Left kidney (tissue), 1 donor: ENCODE measurements at regions not wholly inside any gene's neighbourhood (a gene's known extent, or its start where the extent isn't known, plus 50 kb on each side); places are given as distances from the start of the nearest gene placed in this dataset.

Source experiments
- DNase-seq: peaks from one replicate; pipeline ENCODE4 v3.0.0-alpha.2; 2013

DNA sequence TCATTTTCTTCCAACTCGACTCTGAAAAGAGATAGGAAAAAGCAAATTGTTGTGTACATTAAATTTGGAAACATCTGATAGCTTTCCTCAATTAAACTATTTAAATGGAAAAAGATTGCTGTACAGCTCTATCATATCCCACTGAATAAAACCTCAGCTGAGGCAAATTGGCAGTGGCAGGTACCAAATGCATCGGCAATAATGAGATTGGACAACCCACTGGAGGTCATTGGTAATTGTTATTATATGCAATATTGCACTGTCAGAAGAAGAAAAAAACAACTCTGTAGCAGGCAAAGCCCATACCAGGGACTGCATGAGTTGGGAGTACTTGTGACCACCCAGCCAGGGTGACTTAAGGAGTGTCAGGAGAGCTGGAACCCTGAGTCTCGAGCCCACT is 291.6 kb upstream of the SKOR2 start:
- no peak for DNase-seq

DNA sequence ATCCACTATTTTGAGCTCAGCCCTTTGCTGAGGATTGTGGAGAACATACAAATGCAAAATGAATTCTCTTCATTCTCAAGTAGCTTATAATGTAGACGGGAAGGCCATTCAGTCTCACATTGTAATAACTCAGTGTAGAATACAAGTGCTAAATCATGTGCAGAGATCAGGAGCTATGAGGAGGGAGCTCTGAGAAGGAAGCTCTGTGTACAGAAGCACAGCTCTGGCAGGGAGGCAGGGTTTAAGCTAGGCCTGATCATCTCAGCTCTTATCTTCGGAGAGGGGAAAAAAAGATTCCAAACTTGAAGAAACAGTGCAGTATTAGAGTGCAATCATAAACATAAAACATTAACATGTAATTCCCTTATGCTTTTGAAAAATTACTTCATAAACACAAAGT is 291.1 kb upstream of the SKOR2 start:
- no peak for DNase-seq

GRCh38 chr18:47531717-47532116 is 280.3 kb upstream of the SKOR2 start:
- DNase-seq = peak; percentile 35

GRCh38 chr18:47530695-47531094 is 279.2 kb upstream of the SKOR2 start:
- DNase-seq = no peak

GRCh38 chr18:47528343-47528742 is 276.9 kb upstream of the SKOR2 start:
- no peak for DNase-seq

DNA sequence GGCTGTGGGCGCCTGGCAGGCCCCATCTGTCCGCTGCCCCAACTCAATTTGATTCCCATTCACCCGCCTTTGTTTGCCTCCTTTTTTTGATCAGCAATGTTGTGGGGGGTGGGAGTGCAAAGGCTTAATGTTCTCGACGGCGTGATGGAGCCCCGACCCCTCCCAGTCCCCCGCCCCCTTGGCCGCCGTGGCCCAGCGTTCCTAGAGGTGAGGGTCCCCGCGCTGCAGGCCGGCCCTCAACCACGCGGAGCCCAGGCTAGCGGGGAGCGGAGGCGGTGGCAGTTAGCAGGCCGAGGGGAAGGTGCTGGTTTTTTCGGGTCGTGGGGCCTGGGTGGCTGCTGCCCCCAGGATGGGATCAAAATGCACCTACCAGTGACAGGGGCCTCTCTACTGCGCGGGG is 274.7 kb upstream of the SKOR2 start:
- DNase-seq = no peak

GRCh38 chr18:47522359-47522758 is 270.9 kb upstream of the SKOR2 start:
- no peak for DNase-seq

DNA sequence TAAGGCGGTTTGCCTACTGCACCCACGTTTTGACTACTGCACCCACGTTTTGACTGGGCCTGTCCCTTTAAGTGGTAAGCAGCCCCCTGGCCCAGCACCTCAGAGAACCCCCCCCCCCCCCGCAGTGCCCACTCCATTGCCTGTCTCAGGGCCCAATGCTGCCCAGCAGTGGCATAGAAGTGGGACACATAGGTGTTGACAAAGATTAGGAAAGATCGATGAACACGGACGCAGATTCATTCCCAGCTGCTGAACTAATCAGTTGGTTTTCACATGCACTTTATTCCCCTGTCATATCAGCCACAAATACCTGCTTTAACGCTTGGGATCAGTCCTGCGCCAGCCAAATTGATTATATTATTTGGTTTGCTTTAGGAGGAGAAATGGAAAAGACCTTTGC is 268.8 kb upstream of the SKOR2 start:
- no peak for DNase-seq

GRCh38 chr18:47519706-47520105 is 268.2 kb upstream of the SKOR2 start:
- DNase-seq = no peak

DNA sequence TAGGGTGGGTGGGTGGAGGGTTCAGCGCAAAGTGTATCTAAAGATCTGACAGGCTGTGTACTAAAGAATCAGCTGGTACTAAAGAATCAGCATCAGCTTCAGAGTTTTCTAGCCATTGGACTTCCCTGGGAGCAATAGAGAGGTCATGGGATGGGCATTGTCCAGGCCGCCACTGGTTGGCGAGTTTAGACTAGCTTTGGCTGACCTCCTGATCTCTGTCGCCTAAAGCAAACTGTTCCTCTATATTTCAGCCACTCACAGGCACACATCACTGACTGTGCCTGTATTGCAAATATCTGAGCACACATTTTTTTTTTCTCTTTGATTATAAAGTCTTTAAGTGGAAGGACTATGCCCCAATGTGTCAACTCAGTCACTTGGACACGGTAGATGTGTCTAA is 267.8 kb upstream of the SKOR2 start:
- DNase-seq = no peak

GRCh38 chr18:47513614-47514013 is 262.2 kb upstream of the SKOR2 start:
- no peak for DNase-seq

GRCh38 chr18:47512726-47513435 is 261.4 kb upstream of the SKOR2 start:
- DNase-seq = no peak

- DNase-seq = no peak
These were observed 260.6 kb upstream of the SKOR2 start for GRCh38 chr18:47512056-47512455.

DNA sequence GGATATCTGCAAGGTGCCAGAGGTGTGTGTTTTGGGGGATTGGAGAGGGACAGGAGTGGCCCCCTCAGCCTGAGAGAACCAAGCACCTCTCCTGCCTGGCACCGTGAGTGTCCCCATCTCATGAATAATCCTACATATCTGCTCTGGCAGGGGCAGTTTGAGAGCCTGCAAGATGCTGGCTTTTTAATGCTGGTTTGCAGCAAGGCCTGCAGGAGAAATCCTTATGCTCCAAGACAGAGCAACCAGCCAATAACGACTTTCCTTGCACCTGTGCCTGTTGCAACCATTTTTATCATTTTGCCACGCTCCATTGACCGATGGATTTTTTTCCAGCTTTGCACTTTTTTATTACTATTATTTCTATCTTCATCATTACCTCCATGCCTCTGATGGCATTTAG is 259.4 kb upstream of the SKOR2 start:
- DNase-seq = no peak

DNA sequence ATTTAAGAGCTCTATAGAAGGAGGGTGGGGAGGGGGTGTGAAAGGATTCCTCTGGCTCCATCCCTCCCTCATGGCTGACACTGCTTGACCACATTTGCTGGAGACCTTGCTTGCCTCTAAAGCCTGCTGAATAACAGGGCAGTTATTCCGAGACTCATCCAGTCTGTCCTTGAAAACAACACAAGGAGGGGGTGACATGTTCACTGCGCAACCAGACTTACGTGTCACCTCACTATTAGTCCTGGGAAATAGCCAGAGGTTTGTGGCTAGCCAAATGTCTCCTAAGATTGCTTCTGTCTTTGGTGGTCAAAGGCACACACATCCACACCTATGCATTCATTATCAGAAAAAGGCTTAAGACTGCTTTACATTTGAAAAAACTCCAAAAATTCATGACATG is 256.2 kb upstream of the SKOR2 start:
- no peak for DNase-seq

DNA sequence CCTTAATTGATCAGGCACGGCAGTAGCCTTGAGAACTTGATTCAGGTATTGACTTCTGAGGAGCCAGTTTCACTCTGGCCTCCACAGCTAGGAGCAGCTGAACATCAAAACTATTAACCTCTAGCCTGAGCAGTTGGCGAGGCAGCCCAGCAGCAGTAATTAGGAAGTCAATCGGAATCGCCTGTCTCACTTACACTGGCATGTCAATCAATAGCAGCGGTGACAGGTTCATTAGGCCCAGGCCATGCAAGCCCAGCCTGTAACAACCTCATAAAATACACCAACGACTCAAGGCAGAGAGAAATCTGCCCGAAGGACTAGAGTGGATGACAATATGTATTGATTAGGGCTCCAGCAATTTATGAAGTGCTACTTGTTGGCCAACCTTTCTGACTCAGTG is 255.4 kb upstream of the SKOR2 start:
- no peak for DNase-seq

- no peak for DNase-seq
These were observed 250.5 kb upstream of the SKOR2 start for GRCh38 chr18:47501946-47502345.

GRCh38 chr18:47500930-47501329 is 249.5 kb upstream of the SKOR2 start:
- DNase-seq = no peak

GRCh38 chr18:47492691-47493090 is 241.2 kb upstream of the SKOR2 start:
- DNase-seq = no peak

GRCh38 chr18:47490882-47491281 is 239.4 kb upstream of the SKOR2 start:
- DNase-seq = no peak

DNA sequence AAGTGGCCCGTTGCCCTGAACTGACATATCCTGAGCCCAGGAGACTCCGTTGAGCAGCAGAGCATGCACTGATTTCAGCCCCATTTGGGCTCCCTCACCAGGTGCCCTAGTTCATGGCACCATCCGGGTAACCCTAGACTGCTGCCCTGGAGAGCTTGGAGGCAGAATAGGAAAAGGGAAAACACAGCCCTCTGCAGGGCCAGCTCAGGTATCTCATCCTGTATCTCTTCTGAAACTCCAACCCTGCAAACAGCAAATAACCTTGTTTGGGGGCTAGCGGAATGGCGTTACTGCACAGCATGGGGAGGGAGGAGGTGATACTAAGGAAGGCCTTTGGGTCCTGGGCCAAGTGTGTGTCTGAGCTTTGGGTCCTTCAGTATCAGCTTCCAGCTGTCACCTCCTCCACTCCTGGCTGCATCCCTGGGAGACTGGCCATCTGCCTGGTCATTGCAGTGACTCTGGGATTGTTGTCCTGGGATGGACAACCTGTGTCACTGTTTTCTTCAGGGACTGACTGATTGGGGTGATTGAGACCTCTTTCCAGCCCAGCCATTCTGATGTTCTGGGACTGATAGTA is 233.8 kb upstream of the SKOR2 start:
- no peak for DNase-seq

GRCh38 chr18:47484068-47484467 is 232.6 kb upstream of the SKOR2 start:
- no peak for DNase-seq

DNA sequence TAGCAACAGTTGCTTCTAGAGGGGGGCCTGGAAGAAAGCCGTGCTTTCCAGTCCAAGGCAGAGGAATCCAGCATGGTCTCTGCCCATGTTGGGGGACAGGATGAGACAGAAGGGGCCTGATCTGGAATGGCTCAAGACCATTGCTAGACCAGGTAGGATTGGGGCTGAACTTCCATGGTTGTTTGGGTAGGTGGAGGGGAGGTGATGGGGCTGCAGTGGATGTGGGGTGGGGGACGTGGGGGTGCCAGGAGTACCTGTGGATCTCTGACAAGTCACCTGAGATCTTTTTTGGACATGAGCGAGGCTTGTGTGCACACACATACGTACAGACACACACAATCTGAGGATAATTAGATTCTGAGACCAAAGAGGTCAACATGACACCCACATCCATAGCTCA is 228.7 kb upstream of the SKOR2 start:
- no peak for DNase-seq

- DNase-seq = no peak
These were observed 220.3 kb upstream of the SKOR2 start for GRCh38 chr18:47471784-47472183.
